Dermis microvascular lymphatic vessel endothelial cell (primary cell): ENCODE measurements at regions not wholly inside any gene's neighbourhood (a gene's known extent, or its start where the extent isn't known, plus 50 kb on each side); places are given as distances from the start of the nearest gene placed in this dataset.

Experiments used
- DNase-seq, 2 donors: peaks; one replicate each; pipeline versions ENCODE4 v3.0.0 to v3.0.0-alpha.2; 2010; ENCODE audit warnings: low read depth in 2 of 2

DNA sequence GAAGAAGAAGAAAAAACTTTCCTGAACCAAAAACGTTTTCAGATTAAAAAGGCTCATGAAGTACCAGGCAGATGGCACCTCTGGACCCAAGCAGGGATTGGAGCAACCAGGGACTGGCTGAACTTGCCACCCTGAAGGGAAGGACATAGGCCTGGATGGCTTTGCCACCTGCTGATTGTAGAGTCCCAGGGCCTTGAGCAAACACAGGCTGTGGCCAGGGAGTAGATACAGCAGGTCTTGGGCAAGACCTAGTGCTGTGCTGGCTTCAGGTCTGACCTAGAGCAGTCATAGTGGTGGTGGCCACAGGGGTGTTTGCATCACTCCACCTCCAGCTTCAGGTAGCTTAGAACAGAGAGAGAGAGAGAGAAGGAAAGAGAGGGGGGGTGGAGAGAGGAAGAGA lies 176.7 kb upstream of the FOXN2 start:
- no peak for DNase-seq

DNA sequence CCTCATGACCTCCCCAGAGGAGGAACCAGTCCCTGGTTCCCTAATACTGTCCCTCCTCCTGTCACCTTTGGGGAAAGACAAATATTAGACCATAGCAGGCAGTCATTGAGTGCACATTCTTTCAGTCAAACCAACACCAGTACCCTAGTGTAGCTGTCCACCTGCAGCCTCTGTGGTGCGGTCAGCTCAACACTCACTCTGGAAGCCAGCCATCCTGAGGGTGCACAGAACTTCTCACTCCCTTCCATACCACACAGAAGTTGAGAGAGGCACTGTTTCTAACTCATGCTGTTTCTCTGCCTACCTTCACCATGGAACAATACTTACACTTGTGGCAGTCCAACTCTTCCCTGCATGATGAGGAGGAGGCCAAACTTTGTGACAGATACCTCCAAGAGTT lies 175.6 kb upstream of the FOXN2 start:
- no peak for DNase-seq

DNA sequence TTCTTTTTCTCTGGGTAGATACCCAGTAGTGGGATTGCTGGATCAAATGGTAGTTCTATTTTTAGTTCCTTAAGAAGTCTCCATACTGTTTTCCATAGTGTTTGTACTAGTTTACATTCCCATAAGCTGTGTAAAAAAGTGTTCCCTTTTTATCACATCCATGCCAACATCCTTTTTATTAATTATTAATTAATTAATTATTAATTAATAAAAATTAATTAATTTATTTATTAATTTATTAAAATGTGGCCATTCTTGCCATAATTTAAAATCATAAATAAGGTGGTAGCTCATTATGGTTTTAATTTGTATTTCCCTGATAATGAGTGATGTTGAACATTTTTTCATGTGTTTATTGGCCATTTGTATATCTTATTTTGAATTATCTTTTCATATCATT lies 173.9 kb upstream of the FOXN2 start:
- DNase-seq: no peak

DNA sequence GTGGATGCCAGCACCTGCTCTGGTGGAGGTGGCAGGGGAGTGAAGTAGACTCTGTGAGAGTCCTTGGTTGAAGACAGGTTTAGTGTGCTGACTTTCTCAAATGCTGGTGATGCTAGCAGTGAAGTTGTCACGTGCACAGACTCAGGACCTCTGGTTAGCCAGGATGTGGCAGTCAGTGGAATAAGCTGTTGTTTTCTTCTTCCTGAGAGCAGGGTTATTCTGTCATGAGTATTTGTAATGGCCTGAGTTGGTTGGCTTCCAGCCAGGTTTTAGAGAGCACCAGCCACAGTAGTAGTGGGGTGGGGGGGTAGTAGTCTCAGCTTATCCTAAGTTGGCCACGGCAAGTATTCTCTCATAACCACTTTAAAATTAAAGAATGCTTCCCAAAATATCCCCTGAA lies 169.7 kb upstream of the FOXN2 start:
- DNase-seq: peak; percentile 20 to 36

DNA sequence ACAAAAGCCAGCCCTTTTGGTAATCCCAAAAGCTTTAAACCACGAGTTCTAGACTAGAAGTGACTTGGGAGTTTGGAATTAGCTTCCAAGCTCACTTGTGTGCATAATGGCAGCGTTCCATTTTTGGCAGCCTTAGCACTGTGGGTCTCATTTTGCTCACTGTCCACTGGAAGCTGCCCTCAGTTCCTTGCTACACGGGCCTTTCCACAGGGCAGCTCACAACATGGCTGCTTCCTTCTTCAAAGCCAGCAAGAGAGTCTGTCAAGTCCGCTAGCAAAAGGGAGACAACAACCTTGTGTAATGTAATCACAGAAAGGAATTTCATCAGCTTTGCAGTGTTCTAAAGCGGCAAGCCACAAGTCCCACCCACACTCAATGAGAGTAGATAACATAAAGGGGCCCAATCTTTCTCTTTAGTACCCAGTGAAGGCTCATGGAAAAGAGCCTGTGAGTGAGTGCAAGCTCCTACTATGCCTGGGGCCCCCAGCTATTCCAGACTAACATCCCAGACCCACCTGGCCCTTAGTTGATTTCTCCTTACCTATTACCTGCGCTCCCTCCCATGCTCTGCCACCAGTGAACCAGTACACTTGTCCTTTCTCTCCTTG lies 168.5 kb upstream of the FOXN2 start:
- DNase-seq: no peak

DNA sequence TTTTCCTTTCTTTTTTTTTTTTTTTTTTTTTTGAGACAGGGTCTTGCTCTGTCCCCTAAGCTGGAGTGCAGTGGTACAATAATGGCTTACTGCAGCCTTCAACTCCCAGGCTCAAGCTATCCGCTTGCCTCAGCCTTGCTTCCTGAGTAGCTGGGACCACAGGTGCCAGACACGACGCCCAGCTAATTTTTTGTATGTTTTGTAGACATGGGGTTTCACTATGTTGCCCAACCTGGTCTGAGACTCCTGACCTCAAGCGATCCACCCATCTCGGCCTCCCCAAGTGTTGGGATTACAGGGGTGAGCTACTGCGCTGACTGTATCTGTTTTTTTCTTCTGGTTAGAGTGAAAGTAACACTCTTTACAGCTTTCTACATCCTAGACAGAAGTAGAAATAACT lies 167.9 kb upstream of the FOXN2 start:
- no peak for DNase-seq

DNA sequence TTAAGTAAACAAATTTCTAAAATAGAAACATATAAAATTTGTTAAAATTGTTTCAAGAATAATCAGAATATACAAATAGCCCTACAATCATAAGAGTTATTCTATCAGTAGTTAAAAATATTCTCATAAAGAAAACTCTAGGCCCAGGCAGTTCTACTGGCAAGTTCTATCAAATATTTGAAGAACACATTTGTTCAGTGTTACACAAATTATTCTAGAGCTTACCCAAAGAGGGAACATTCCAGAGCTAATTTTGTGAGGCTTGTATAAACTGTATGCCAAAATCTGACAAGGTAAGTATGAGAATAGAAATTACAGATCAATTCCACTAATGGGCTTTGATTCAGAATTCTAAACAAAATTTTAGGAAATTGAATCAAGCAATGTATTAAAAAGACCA lies 166.8 kb upstream of the FOXN2 start:
- DNase-seq: no peak

DNA sequence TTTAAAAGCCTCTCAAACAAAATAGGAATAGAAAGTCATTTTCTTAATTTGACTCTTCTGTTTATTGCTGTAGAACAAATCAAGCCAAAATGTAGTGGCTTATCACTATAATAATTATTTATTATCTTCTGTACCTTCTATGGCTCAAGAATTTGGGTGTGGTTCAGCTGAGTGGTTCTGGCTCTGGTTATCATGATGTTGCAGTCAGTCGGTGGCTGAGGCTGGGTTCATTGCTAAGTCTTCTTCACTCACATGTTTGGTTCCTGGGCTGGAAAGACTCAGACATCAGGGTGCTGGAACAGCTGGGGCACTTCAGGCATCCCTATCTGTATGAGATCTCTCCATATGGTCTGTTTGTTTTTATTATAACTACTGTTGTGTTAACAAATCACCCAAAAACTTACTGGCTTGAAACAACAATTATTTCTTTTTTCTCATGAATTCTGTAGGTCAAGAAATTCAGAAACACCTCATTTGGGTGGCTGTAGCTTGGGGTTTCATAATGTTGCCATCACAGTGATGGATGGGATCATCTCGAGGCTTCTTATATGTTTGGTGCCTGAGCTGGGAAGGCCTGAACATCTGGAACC lies 165.5 kb upstream of the FOXN2 start:
- DNase-seq: no peak

DNA sequence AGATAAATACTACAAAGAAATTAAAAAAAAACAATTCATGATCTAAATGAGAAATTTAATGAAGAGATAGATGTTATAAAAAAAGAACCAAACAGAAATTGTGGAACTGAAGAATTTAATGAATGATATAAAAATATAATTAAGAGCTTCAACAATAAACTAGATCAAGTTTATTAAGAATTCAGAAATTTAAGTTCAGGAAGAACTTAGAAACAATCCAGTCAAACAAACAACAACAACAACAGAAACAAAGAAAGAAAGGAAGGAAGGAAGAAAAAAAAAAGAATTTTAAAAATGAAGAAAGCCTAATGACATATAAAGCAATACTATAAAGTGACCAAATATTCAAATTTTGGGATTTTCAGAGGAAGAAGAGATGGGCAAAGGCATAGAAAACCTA lies 157.3 kb upstream of the FOXN2 start:
- no peak for DNase-seq

DNA sequence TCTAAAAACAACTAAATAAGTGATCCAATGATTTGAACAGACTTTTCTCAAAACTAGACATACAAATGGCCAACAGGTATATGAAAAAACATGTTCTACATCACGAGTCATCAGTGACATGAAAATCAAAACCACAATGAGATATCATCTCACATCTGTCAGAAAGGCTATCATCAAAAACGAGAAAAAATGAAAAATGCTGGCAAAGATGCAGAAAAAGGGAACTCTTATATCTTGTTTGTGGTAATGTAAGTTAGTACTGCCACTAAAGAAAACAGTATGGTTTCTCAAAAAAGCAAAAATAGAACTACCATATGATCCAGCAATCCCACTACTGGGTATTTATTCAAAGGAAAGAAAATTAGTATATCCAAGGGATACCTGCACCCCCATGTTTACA lies 152.9 kb upstream of the FOXN2 start:
- DNase-seq: no peak

DNA sequence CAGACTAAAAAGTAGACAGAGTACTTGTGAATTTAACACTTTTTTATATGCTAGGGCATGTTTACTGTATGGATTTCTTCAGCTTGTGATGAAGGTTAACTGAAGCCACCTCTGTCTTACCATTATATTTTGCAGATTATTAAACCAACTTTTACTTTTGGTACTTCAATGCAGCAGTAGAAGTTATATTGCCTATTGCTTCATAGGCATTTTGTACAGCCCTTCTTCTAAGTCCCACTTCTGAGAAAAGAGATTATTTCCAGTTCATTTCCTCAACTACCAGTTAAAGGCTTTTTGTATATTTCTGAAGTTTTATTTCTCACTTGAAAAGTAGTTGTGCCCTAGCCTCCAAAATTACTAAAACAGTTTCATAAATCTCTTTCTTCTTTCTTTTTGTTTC lies 151.7 kb upstream of the FOXN2 start:
- no peak for DNase-seq

DNA sequence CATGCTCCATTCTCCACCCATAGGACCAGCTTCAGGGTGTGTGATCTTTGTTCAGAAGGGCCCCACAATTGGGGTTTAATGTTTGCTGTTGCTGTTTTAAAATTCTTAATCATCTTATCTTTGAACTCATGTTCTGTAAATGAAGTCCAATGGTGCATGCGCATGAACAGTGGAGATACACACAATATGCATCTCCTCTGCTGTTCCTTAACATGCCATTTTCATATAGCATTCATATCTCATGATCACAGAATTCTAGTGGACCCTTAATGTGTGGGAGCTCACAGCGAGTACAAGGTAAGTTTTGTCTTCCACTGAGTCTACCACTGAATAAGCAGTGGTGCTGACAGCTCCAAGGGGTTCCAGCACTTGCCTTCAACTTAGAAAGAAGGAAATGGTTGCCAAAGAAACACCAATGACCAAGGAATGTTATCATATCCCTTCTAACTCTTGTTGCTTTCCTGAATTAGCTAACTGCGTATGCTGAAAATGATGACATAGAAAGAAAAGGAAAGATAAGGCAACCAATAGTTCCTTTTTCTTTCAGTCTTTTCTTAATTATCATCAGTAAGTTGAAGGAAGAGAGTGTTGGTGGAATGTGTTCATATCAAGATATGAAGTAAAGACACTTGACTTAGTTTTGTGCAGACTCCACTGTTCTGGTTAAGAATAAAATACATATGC lies 149.3 kb upstream of the FOXN2 start:
- no peak for DNase-seq

DNA sequence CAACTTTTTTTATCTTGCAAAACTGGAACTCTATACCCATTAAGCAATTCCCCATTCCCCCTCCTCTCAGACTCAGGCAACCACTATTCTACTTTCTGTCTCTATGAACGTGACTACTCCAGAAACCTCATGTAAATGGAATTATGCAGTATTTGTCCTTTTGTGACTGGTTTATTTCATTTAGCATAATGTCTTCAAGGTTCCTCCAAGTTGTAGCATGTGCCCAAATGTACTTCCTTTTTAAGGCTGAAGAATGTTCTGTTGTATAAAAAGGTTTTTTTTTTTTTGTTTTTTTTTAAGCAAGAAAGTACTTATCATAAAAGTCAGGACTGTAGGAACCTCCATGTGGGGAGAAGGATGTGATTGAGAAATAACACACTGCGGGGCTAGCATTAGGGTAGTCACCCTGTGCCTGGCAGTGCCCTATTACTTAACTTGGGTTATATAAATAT lies 145.3 kb upstream of the FOXN2 start:
- no peak for DNase-seq

DNA sequence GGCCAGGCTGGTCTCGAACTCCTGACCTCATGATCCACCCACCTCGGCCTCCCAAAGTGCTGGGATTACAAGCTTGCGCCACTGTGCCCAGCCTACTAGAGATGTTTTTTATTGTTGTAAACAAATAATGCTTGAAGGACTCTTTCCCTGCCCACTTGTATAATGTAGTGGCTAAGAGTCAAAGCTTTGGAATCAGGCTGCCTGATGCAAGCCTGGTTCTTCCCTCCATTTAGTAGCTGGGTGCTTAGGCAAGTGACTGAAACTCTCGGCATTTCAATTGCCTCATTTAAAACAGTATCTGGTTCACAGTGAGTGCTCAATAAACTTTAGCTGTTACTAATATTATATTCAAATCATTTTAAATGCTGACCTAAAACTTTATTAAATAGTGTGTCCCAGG lies 144.2 kb upstream of the FOXN2 start:
- no peak for DNase-seq

DNA sequence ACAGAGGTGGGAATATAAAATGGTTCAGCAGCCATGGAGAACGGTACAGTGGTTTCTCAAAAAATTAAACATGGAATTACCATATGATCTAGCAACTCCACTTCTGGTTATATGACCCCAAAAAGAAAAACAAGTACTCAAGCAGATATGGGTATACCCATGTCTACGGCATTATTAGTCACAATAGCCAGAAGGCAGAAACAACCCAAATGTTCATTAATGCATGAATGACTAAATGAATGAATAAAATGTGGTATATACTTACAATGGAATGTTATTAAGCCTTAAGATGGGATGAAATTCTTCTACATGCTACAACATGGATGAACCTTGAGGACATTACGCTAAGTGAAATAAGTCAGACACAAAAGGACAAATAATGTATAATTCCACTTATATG lies 141.3 kb upstream of the FOXN2 start:
- no peak for DNase-seq

DNA sequence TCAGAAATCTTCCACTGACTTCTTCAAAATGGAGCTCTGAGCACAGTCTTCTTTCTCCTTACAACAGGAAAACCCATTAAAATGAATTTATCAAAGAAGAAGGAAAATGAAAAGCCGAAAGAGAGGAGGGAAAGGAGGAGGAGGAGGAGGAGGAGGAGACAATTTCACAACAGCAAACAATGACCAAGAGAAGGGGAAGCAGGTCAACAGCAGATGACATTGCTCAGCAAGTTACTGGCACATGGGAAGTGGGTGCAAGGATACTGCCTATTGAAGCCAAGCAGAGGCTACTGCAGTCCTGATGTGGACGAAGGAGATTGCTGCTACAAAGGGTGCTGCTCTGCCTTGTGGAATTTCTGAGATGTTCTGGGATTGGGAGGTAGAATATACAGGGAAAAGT lies 140.0 kb upstream of the FOXN2 start:
- DNase-seq: no peak

DNA sequence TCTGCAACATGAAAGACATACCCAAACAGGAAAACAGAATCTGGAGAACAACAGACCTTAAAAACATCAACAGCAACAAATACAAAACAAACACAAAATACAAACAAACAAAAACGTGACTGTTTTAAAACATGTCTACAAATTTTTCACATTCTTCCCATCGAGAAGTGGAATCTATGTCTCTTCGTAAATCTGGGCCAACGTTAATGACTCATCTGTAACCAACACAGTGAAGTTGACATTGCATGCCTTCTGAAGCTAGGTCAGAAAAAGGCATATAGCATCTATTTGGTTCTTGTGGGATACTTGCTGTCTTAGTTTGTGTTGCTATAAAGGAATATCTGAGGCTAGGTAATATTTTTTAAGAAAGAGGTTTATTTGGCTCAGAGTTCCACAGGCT lies 139.2 kb upstream of the FOXN2 start:
- no peak for DNase-seq

DNA sequence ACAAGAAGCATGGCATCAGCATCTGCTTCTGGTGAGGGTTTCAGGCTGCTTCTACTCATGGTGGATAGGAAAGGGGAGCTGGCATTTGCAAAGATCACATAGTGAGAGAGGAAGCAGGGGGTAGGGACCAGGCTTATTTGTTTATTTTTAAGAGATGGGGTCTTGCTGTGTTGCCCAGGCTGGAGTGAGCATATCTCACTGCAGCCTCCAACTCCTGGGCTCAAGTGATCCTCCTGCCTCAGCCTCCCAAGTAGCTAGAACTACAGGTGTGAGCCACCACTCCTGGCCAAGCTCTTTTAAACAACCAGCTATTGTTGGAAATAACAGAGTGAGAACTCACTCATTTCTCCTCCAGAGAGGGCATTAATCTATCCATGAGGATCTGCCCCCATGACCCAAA lies 138.8 kb upstream of the FOXN2 start:
- DNase-seq: no peak

DNA sequence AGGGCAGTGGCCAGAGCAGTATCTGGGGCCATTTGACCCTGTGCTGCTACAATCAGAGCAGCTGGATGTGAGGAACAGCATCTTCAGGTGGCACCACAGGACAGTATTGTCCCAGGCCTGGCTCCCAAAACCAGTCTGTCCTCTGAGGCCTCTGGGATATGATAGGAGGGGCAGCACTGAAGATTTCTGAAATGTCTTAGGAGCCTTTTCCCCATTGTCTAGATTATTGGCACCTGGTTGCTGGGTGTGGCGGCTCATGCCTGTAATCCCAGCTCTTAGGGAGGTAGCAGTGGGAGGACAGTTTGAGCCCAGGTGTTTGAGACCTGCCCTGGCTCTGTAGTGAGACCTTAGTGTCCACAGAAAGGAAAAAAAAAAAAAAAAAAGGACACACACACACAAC lies 137.6 kb upstream of the FOXN2 start:
- DNase-seq: no peak

DNA sequence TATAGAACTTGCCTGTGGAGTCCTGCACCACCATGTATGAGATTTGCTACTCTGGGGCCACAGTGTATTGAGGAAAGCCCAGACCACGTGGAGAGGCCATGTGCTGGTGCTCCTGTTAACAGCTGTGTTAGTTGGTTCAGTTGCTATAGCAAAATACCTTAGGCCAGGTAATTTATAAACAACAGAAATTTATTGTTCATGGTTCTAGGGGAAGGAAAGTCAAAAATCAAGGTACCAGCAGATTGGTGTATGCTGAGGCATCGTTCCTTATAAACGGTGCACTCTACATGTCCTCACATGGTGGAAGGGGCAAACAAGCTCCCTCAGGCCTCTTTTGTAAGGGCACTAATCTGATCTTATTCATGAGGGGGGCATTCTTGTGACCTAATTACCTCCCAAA lies 135.9 kb upstream of the FOXN2 start:
- DNase-seq: no peak

DNA sequence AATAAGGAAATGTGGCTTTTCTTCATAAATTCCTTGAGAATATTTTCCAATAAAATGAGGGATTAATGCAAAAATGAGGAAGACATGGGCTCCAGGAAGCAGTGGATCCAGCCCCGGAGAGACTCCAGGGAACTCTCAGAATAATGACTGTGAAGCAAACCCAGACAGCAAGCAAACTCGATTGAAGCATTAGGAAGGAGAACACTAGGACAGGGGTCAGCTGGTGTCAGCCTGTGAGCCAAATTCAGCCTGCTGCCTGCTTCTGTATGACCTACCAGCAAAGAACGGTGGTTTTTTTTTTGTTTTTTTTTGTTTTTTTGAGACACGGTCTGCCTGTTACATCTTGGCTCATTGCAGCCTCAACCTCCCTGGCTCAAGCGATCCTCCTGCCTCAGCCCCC lies 133.9 kb upstream of the FOXN2 start:
- DNase-seq: no peak

DNA sequence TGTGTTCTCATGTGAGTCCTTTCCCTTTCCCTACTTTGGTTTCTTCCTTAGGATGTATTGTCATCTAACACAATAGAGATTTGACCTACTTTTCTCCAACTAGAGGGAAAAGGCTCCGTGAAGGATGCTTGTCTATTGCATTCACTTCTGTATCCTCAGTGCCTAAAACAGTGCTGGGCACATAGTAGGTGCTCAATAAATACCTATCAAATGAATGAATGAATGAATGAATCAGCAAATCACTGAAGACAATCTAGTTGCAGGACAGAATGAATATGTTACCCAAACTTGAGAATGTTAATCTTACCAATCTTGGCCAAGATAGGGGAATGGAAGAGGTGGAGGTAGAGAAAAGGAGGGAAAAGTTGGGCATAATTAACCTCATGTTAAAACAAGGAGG lies 131.2 kb upstream of the FOXN2 start:
- DNase-seq: no peak

DNA sequence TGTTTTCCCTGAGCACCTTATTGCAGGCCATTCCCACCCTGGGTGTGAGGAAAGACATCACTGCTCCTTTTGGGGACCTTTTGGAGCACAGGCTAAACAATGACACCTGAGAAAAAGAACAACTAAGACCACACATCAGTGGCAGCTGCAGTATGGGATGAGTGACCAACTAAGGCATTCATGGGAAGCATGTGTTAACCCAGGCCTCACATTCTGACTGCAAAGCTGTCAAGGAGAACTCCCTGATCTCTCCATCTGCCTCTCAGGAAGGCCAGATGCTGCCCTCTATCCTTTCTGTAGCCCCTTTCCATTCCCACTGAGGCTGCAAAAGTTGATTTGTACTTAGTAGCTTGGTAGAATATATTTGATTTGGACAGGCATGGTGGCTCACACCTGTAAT lies 130.5 kb upstream of the FOXN2 start:
- DNase-seq: no peak
